ENCODE measurements at regions not wholly inside any gene's neighbourhood (a gene's known extent, or its start where the extent isn't known, plus 50 kb on each side); places are given as distances from the start of the nearest gene placed in this dataset.

GRCh38 chr3:189568961-189569360, 62.2 kb upstream of the TP63 start:
- Histone ChIP-seq H3K27ac (replicated peaks) (no peak overlapping the region), H3K27me3 (ENCODE audit: insufficient read depth, poor library complexity, severe bottlenecking) (no peaks in the 10 kb centered on the region), H3K4me3 (replicated peaks; ENCODE audit: insufficient read depth, low read length) (no peak overlapping the region)
- TF ChIP-seq REST (IDR thresholded peaks at IDR 0.05; ENCODE audit: insufficient replicate concordance, low read depth) (no peak), CTCF (IDR thresholded peaks at IDR 0.05; ENCODE audit: insufficient read depth, low read length) (no peak), GABPA (IDR thresholded peaks at IDR 0.05; ENCODE audit: low read depth) (no peak), POLR2AphosphoS5 (IDR thresholded peaks at IDR 0.05; ENCODE audit: low read depth) (no peak), SPI1 (IDR thresholded peaks at IDR 0.05; ENCODE audit: borderline replicate concordance, low read depth) (no peak)
- DNase-seq (ENCODE audit: low read depth in 1 of 2, low spot score in 1 of 2) = no peak

GRCh38 chr3:189569473-189569872, 61.7 kb upstream of the TP63 start:
- Histone ChIP-seq H3K4me3 (replicated peaks; ENCODE audit: insufficient read depth, low read length) (no peak overlapping the region), H3K27me3 (ENCODE audit: insufficient read depth, poor library complexity, severe bottlenecking) (no peaks in the 10 kb centered on the region), H3K27ac (replicated peaks) (no peak overlapping the region)
- no peak for TF ChIP-seq CTCF (IDR thresholded peaks at IDR 0.05; ENCODE audit: insufficient read depth, low read length)
- TF ChIP-seq GABPA (IDR thresholded peaks at IDR 0.05; ENCODE audit: low read depth) = no peak
- TF ChIP-seq POLR2AphosphoS5 (IDR thresholded peaks at IDR 0.05; ENCODE audit: low read depth) = no peak
- no peak for TF ChIP-seq REST (IDR thresholded peaks at IDR 0.05; ENCODE audit: insufficient replicate concordance, low read depth)
- TF ChIP-seq SPI1 (IDR thresholded peaks at IDR 0.05; ENCODE audit: borderline replicate concordance, low read depth) = no peak
- DNase-seq (ENCODE audit: low read depth in 1 of 2, low spot score in 1 of 2) = no peak

- H3K27me3 ChIP-seq (ENCODE audit: insufficient read depth, poor library complexity, severe bottlenecking) = no peaks in the 10 kb centered on the region
- no peak for DNase-seq (ENCODE audit: low read depth in 1 of 2, low spot score in 1 of 2)
- no peak overlapping the region for H3K27ac ChIP-seq (replicated peaks)
- TF ChIP-seq CTCF (IDR thresholded peaks at IDR 0.05; ENCODE audit: insufficient read depth, low read length) = no peak
- no peak overlapping the region for H3K4me3 ChIP-seq (replicated peaks; ENCODE audit: insufficient read depth, low read length)
These were observed 60.3 kb upstream of the TP63 start for GRCh38 chr3:189570916-189571315.

GRCh38 chr3:189572249-189572648, 58.9 kb upstream of the TP63 start:
- no peak for DNase-seq (ENCODE audit: low read depth in 1 of 2, low spot score in 1 of 2)
- H3K27me3 ChIP-seq (ENCODE audit: insufficient read depth, poor library complexity, severe bottlenecking) = no peaks in the 10 kb centered on the region
- no peak overlapping the region for H3K27ac ChIP-seq (replicated peaks)
- H3K4me3 ChIP-seq (replicated peaks; ENCODE audit: insufficient read depth, low read length) = no peak overlapping the region
- TF ChIP-seq POLR2AphosphoS5 (IDR thresholded peaks at IDR 0.05; ENCODE audit: low read depth) (no peak), GABPA (IDR thresholded peaks at IDR 0.05; ENCODE audit: low read depth) (no peak), REST (IDR thresholded peaks at IDR 0.05; ENCODE audit: insufficient replicate concordance, low read depth) (no peak), SPI1 (IDR thresholded peaks at IDR 0.05; ENCODE audit: borderline replicate concordance, low read depth) (no peak), CTCF (IDR thresholded peaks at IDR 0.05; ENCODE audit: insufficient read depth, low read length) (no peak)

Measured in HL-60 (cell line).